HEK293T (cell line): ENCODE measurements at regions not wholly inside any gene's neighbourhood (a gene's known extent, or its start where the extent isn't known, plus 50 kb on each side); places are given as distances from the start of the nearest gene placed in this dataset.

Source experiments
- CTCF ChIA-PET: fragments of 350-600 bp; formaldehyde crosslinking; extraction: SDS; loops from one replicate; lab custom pipeline; 2021; ENCODE audit warnings: antibody characterized with exemption, inconsistent platforms; lab: Yijun Ruan, JAX
- POLR2A ChIA-PET: fragments of 350-600 bp; formaldehyde crosslinking; extraction: SDS; loops from one replicate; lab custom pipeline; 2020; ENCODE audit warnings: antibody characterized with exemption, inconsistent platforms; lab: Yijun Ruan, JAX
- DNase-seq: peaks from one replicate; pipeline ENCODE4 v3.0.0; 2012; ENCODE audit warnings: mixed read lengths; ENCODE audit errors: extremely low spot score
- ARNT ChIP-seq: fragments of 450-650 bp; IDR thresholded peaks from 2 replicates; pipeline ENCODE4 v1.6.1; 2017; ENCODE audit warnings: mild to moderate bottlenecking
- BHLHE40 ChIP-seq: fragments of 450-650 bp; IDR thresholded peaks from 2 replicates; pipeline ENCODE4 v1.6.1; 2016; ENCODE audit warnings: mild to moderate bottlenecking, moderate library complexity, borderline replicate concordance
- CTBP1 ChIP-seq: fragments of 450-650 bp; IDR thresholded peaks from 2 replicates; pipeline ENCODE4 v1.6.1; 2016; ENCODE audit warnings: borderline replicate concordance
- ELF4 ChIP-seq: fragments of 450-650 bp; IDR thresholded peaks from 2 replicates; pipeline ENCODE4 v1.6.1; 2017; ENCODE audit warnings: antibody characterized with exemption
- FOXA1 ChIP-seq: fragments of 450-650 bp; IDR thresholded peaks from 2 replicates; pipeline ENCODE4 v1.6.1; 2016; ENCODE audit warnings: mild to moderate bottlenecking
- FOXK2 ChIP-seq: fragments of 450-650 bp; IDR thresholded peaks from 2 replicates; pipeline ENCODE4 v1.6.1; 2016; ENCODE audit warnings: mild to moderate bottlenecking
- FOXM1 ChIP-seq: fragments of 450-650 bp; IDR thresholded peaks from 2 replicates; pipeline ENCODE4 v1.6.1; 2017; ENCODE audit warnings: mild to moderate bottlenecking, borderline replicate concordance
- HDGF ChIP-seq: fragments of 450-650 bp; IDR thresholded peaks from 2 replicates; pipeline ENCODE4 v1.6.1; 2017; ENCODE audit warnings: antibody characterized with exemption, borderline replicate concordance
- L3MBTL2 ChIP-seq: fragments of 450-650 bp; conservative IDR thresholded peaks from 2 replicates; pipeline ENCODE4 v1.6.1; 2016; ENCODE audit warnings: mild to moderate bottlenecking
- LEF1 ChIP-seq: fragments of 450-650 bp; IDR thresholded peaks from 2 replicates; pipeline ENCODE4 v1.6.1; 2017; ENCODE audit warnings: mild to moderate bottlenecking, borderline replicate concordance
- NFRKB ChIP-seq: fragments of 450-650 bp; IDR thresholded peaks from 2 replicates; pipeline ENCODE4 v1.6.1; 2016; ENCODE audit warnings: mild to moderate bottlenecking, moderate library complexity
- SP1 ChIP-seq: fragments of 450-650 bp; IDR thresholded peaks from 2 replicates; pipeline ENCODE4 v1.6.1; 2017
- SUZ12 ChIP-seq: fragments of 450-650 bp; IDR thresholded peaks from 2 replicates; pipeline ENCODE4 v1.6.1; 2016; ENCODE audit warnings: mild to moderate bottlenecking
- TARDBP ChIP-seq: fragments of 450-650 bp; IDR thresholded peaks from 2 replicates; pipeline ENCODE4 v1.6.1; 2016
- ZNF384 ChIP-seq: fragments of 450-650 bp; IDR thresholded peaks from 2 replicates; pipeline ENCODE4 v1.6.1; 2016
- TF ChIP-seq, protein P1 (sequence below): fragments of 450-650 bp; IDR thresholded peaks from 2 replicates; pipeline ENCODE4 v1.6.1; 2016

DNA sequence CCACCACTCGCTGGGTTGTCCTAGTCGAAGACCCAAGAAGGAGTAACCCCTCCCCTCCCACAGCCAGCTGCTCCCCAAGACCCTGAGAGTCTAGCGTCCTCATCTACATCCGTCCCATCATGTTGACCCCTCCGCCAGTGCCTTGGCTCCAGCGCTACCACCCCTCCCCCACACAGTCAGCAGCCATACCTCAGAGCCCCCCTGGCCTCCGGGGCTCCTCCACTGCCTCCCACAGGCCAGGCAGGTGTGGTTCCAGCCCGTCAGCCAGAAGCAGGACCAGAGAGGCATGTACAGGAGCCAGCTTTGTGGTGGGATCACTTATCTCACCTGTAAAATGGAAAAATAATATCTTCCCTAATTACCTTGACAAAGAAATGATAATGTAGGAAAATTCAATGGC is 51.5 kb upstream of the PHF21B start:
- CTCF ChIA-PET: no interaction called here
- POLR2A ChIA-PET: no interaction called here
- DNase-seq: no peak
- TF ChIP-seq, protein P1, sequence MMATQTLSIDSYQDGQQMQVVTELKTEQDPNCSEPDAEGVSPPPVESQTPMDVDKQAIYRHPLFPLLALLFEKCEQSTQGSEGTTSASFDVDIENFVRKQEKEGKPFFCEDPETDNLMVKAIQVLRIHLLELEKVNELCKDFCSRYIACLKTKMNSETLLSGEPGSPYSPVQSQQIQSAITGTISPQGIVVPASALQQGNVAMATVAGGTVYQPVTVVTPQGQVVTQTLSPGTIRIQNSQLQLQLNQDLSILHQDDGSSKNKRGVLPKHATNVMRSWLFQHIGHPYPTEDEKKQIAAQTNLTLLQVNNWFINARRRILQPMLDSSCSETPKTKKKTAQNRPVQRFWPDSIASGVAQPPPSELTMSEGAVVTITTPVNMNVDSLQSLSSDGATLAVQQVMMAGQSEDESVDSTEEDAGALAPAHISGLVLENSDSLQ: no peak
- TF ChIP-seq NFRKB (no peak), FOXM1 (no peak), TARDBP (no peak), SUZ12 (no peak), ELF4 (no peak), L3MBTL2 (no peak), LEF1 (no peak), FOXK2 (no peak), ARNT (no peak), SP1 (no peak), FOXA1 (no peak), CTBP1 (no peak), ZNF384 (no peak), HDGF (no peak), BHLHE40 (no peak)

DNA sequence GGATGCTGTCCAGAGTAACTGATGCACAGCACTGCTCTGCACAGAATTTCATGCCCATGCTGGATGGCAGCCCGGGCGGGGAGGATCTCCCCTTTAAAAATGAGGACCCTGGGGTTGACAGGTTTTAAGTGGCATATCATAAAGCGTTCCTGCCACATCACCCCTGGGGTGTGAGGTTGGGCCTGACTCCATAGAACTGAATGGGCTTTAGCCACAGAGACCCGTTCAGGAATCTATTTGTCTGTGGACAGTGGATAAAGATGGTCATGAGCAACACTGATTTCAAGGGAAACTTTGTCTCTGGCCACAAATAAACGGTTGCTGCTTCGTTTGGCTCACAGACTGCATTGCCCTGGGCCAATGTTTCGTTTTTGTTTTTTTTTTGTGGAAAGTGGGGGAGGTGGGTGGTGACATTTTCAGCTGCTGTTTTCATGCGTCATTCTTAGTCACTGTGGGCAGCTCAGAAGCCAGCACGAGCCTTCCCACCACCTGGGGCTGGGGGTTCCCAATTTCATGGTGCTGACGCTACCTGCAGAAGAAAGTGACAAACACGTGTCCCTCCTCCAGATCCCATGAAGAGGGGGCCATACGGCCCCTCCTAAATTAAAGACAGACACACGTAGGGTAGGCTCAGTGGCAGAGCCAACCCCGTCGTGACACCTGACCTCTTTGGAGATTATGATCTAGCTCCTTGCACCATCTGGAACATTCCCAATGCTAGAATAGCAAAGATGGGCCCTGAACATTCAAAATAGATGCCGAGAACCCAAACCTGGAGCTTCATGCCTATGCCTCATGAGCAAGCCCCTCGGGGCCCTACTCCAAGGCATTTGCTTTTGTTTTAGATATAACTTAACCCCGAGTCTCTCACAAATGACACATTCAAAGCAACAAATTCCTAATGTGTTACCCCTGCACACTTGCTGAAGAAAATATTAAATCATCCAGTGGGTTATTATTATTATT is 54.8 kb upstream of the PHF21B start:
- POLR2A ChIA-PET: no interaction called here
- no peak for DNase-seq
- TF ChIP-seq ELF4: no peak
- no peak for TF ChIP-seq HDGF
- TF ChIP-seq NFRKB: no peak
- no peak for TF ChIP-seq ZNF384
- TF ChIP-seq FOXK2: no peak
- TF ChIP-seq, protein P1: no peak
- TF ChIP-seq LEF1: no peak
- CTCF ChIA-PET: no interaction called here

GRCh38 chr22:45065726-45066125 is 55.9 kb upstream of the PHF21B start:
- TF ChIP-seq ELF4: no peak
- no peak for TF ChIP-seq ARNT
- no peak for TF ChIP-seq L3MBTL2
- TF ChIP-seq NFRKB: no peak
- TF ChIP-seq ZNF384: no peak
- no peak for TF ChIP-seq LEF1
- TF ChIP-seq TARDBP: no peak
- no peak for TF ChIP-seq SP1
- no peak for TF ChIP-seq HDGF
- no peak for TF ChIP-seq FOXM1
- TF ChIP-seq FOXA1: no peak
- no peak for TF ChIP-seq FOXK2
- ChIA-PET CTCF (no interaction called here), POLR2A (no interaction called here)
- no peak for DNase-seq

GRCh38 chr22:45067731-45068130 is 57.9 kb upstream of the PHF21B start:
- TF ChIP-seq FOXA1 (no peak), LEF1 (no peak), SUZ12 (no peak), ARNT (no peak), FOXK2 (no peak), SP1 (no peak), L3MBTL2 (no peak), FOXM1 (no peak), TARDBP (no peak), ELF4 (no peak), ZNF384 (no peak), NFRKB (no peak), HDGF (no peak), CTBP1 (no peak), BHLHE40 (no peak)
- TF ChIP-seq, protein P1: no peak
- no peak for DNase-seq
- ChIA-PET CTCF (no interaction called here), POLR2A (no interaction called here)

GRCh38 chr22:45069925-45070324 is 60.1 kb upstream of the PHF21B start:
- DNase-seq: no peak
- POLR2A ChIA-PET: no interaction called here
- CTCF ChIA-PET: no interaction called here
- TF ChIP-seq, protein P1: no peak
- no peak for TF ChIP-seq CTBP1
- TF ChIP-seq TARDBP: no peak
